ENCODE measurements at regions not wholly inside any gene's neighbourhood (a gene's known extent, or its start where the extent isn't known, plus 50 kb on each side); places are given as distances from the start of the nearest gene placed in this dataset.
A peak's percentile ranks its signal among the peaks of the same experiment; 100 is the strongest.

DNA sequence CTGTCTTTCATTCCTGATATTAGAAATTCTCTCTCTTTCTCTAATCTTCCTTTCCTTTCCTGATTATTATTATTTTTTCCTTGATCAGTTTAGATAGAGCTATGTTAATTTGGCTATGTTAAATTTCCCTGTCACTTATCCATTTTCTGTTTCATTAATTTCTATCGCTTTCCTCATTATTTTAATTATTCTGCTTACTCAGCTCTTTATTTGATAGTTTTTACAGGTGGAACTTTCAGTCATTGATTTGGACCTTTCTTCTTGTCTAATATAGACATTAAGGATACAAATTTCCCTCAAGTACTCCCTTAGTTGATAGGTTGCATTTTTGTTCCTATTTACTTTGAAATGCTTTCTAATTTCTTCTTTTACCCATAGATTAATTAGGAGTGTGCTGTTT, 442.3 kb downstream of the CDH26 start:
- H3F3A ChIP-seq (ENCODE audit: insufficient read depth, low read length), result peaks cover 18% of the 10 kb centered on the region; the same call in 1 of the 2 replicates
- no peaks in the 10 kb centered on the region for H3K27me3 ChIP-seq (replicated peaks; ENCODE audit: insufficient read depth, low read length)
- H3K9me2 ChIP-seq (replicated peaks; ENCODE audit: insufficient read depth, low read length), result no peaks in the 10 kb centered on the region
- no peak overlapping the region for H3K4me3 ChIP-seq (ENCODE audit: low read length)
- no peaks in the 10 kb centered on the region for H4K20me1 ChIP-seq (ENCODE audit: insufficient read depth, low read length)
- DNase-seq, result no peak
- no peaks in the 10 kb centered on the region for H3K36me3 ChIP-seq (replicated peaks; ENCODE audit: insufficient read depth, low read length)
- H3K79me2 ChIP-seq (ENCODE audit: low read length), result no peaks in the 10 kb centered on the region
- H2AFZ ChIP-seq (ENCODE audit: low read length), result no peak overlapping the region
- H3K4me2 ChIP-seq (ENCODE audit: low read depth, low read length), result no peak overlapping the region
- no peak overlapping the region for H3K27ac ChIP-seq (ENCODE audit: low read length)
- no peaks in the 10 kb centered on the region for H3K9me3 ChIP-seq (replicated peaks; ENCODE audit: insufficient read depth, low read length)
- TF ChIP-seq EZH2phosphoT487 (IDR thresholded peaks at IDR 0.05; ENCODE audit: low read length) (no peak), EZH2 (optimal IDR thresholded peaks at IDR 0.05; ENCODE audit: low read depth, low read length) (no peak)
- TF ChIP-seq, protein P1, sequence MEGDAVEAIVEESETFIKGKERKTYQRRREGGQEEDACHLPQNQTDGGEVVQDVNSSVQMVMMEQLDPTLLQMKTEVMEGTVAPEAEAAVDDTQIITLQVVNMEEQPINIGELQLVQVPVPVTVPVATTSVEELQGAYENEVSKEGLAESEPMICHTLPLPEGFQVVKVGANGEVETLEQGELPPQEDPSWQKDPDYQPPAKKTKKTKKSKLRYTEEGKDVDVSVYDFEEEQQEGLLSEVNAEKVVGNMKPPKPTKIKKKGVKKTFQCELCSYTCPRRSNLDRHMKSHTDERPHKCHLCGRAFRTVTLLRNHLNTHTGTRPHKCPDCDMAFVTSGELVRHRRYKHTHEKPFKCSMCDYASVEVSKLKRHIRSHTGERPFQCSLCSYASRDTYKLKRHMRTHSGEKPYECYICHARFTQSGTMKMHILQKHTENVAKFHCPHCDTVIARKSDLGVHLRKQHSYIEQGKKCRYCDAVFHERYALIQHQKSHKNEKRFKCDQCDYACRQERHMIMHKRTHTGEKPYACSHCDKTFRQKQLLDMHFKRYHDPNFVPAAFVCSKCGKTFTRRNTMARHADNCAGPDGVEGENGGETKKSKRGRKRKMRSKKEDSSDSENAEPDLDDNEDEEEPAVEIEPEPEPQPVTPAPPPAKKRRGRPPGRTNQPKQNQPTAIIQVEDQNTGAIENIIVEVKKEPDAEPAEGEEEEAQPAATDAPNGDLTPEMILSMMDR (IDR thresholded peaks at IDR 0.05; ENCODE audit: low read length), result no peak
- H3K4me1 ChIP-seq (ENCODE audit: low read length), result peaks cover 26% of the 10 kb centered on the region
- no peak overlapping the region for H3K9ac ChIP-seq (ENCODE audit: low read length)

DNA sequence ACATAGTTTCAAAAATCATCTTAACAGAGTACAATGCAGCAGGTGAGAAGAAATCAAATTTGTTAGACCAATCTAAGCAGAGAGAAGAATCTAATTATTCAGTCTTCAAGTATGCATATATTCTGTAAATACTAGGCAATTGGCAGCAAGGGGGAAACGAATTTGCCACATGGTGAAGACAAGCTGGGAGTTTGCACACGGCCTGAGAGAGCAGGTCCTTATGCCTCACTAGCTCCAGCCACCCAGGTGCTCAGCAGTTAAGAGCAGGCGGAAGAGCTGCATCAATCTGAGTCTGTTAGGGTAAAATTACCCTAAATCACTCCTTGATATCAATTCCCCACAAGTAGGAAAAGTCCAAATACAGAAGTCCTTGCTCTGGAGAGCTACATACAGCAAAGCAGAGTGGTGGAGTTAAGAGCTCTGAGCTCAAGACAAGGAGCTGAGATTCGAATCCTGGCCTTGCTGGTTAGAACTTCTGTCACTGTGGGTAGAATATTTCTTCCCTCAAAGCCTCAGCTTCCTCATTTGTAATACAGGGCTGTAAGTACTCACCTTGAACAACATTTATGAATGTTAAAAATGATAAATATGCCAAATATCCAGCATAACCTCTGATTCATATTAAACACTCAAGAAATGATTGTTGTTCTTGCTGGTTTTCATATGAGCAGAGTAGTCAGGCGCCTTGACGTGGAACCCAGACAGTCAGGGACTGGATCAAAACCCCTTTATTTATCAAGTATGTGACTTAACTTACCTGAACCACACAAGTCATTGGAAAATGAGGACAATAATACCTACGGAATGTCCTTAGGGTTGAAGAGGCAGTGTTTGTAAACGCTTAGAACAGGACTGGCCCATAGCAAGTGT, 444.2 kb downstream of the CDH26 start:
- H3K36me3 ChIP-seq (replicated peaks; ENCODE audit: insufficient read depth, low read length), result no peaks in the 10 kb centered on the region
- H3K27ac ChIP-seq (ENCODE audit: low read length), result peak overlapping the region; percentile 84
- H3K27me3 ChIP-seq (replicated peaks; ENCODE audit: insufficient read depth, low read length), result no peaks in the 10 kb centered on the region
- no peak for TF ChIP-seq EZH2 (optimal IDR thresholded peaks at IDR 0.05; ENCODE audit: low read depth, low read length)
- no peak for DNase-seq
- H3K4me2 ChIP-seq (ENCODE audit: low read depth, low read length), result peak overlapping the region; percentile 59
- H3K79me2 ChIP-seq (ENCODE audit: low read length), result no peaks in the 10 kb centered on the region
- H3K9ac ChIP-seq (ENCODE audit: low read length), result peak overlapping the region; percentile 19; the same call in 1 of the 2 replicates
- H4K20me1 ChIP-seq (ENCODE audit: insufficient read depth, low read length), result no peaks in the 10 kb centered on the region
- H3K9me3 ChIP-seq (replicated peaks; ENCODE audit: insufficient read depth, low read length), result no peaks in the 10 kb centered on the region
- H2AFZ ChIP-seq (ENCODE audit: low read length), result peak overlapping the region; percentile 15
- H3F3A ChIP-seq (ENCODE audit: insufficient read depth, low read length), result peaks cover 18% of the 10 kb centered on the region; the same call in 1 of the 2 replicates
- H3K9me2 ChIP-seq (replicated peaks; ENCODE audit: insufficient read depth, low read length), result no peaks in the 10 kb centered on the region
- peak overlapping the region; percentile 30; the same call in 1 of the 2 replicates for H3K4me3 ChIP-seq (ENCODE audit: low read length)
- H3K4me1 ChIP-seq (ENCODE audit: low read length), result peaks cover 29% of the 10 kb centered on the region

DNA sequence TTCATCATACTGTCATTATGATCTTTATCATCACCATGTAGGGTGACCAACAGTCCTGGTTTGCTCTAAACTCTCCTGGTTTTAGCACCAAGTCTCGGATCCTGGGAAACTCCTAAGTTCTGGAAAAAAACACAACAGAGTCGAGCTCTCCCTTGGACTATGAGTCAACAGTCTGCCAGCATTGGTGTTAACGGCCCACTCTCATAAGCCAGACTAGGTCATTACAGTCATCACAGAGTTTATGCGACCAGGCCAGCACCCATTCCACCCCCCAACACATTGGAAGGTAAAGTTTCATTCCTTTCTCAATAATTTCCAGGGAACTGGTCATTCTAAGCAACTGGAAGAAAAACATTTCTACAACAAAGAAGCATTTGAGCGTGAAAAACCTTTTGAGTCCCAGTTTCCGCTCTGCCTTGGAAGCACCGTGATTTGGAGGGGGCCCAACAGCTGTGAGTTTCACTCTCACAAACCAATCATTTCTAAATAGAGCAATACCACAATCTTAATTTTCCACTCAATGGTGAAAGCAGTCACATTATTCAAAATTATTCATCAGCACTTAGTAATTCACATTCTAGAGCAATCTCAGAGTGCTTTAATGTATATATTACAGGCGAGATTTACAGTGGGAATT, 445.0 kb downstream of the CDH26 start:
- Histone ChIP-seq H2AFZ (ENCODE audit: low read length) (peak overlapping the region; percentile 15), H3K4me2 (ENCODE audit: low read depth, low read length) (peak overlapping the region; percentile 59), H3K36me3 (replicated peaks; ENCODE audit: insufficient read depth, low read length) (no peaks in the 10 kb centered on the region), H3K27ac (ENCODE audit: low read length) (peak overlapping the region; percentile 84), H3K9me3 (replicated peaks; ENCODE audit: insufficient read depth, low read length) (no peaks in the 10 kb centered on the region), H3K4me1 (ENCODE audit: low read length) (peaks cover 37% of the 10 kb centered on the region), H4K20me1 (ENCODE audit: insufficient read depth, low read length) (no peaks in the 10 kb centered on the region), H3K4me3 (ENCODE audit: low read length) (peak overlapping the region; percentile 30), H3K9ac (ENCODE audit: low read length) (peak overlapping the region; percentile 19; the same call in 1 of the 2 replicates), H3F3A (ENCODE audit: insufficient read depth, low read length) (peaks cover 18% of the 10 kb centered on the region; the same call in 1 of the 2 replicates), H3K27me3 (replicated peaks; ENCODE audit: insufficient read depth, low read length) (no peaks in the 10 kb centered on the region), H3K9me2 (replicated peaks; ENCODE audit: insufficient read depth, low read length) (no peaks in the 10 kb centered on the region), H3K79me2 (ENCODE audit: low read length) (no peaks in the 10 kb centered on the region)
- no peak for TF ChIP-seq EZH2 (optimal IDR thresholded peaks at IDR 0.05; ENCODE audit: low read depth, low read length)
- TF ChIP-seq EZH2phosphoT487 (IDR thresholded peaks at IDR 0.05; ENCODE audit: low read length), result no peak
- TF ChIP-seq, protein P1 (IDR thresholded peaks at IDR 0.05; ENCODE audit: low read length), result no peak
- DNase-seq, result peak; percentile 84
